Adrenal gland (tissue), 5 donors: ENCODE measurements at regions not wholly inside any gene's neighbourhood (a gene's known extent, or its start where the extent isn't known, plus 50 kb on each side); places are given as distances from the start of the nearest gene placed in this dataset.

Experiments
- CTCF ChIP-seq, 6 experiments: fragments of 450-650 bp in 4 of 6; fragments of 200-600 bp in 2 of 6; sonication (generic) in 1 of 6; IDR thresholded peaks; 1 replicate in 5 of 6; 2 replicates in 1 of 6; pipeline versions ENCODE4 v1.5.1 to v1.8.0; 2016 to 2021; ENCODE audit warnings: antibody characterized with exemption in 6 of 6, mild to moderate bottlenecking in 2 of 6, moderate library complexity in 1 of 6
- POLR2A ChIP-seq, 2 donors: fragments of 450-650 bp; IDR thresholded peaks; one replicate each; pipeline ENCODE4 v1.6.1; 2017; ENCODE audit warnings: antibody characterized with exemption in 2 of 2, mild to moderate bottlenecking in 2 of 2, moderate library complexity in 1 of 2
- donor health status: DM: no; HTN: no; CAD: no.

GRCh38 chr5:30042677-30043076 lies 1150.8 kb upstream of the CDH6 start:
- TF ChIP-seq CTCF (IDR thresholded peaks at IDR 0.05) (no peak), POLR2A (IDR thresholded peaks at IDR 0.05) (no peak)
